Pancreas (tissue), 10 donors: ENCODE measurements at regions not wholly inside any gene's neighbourhood (a gene's known extent, or its start where the extent isn't known, plus 50 kb on each side); places are given as distances from the start of the nearest gene placed in this dataset.

Experiments used
- ATAC-seq, 4 donors: fragments of 200-7000 bp; cut with Tn5 transposase; one replicate each; pipeline versions ENCODE4 v1.8.0 to v1.9.1; 2020; ENCODE audit warnings: mild to moderate bottlenecking in 4 of 4, moderate library complexity in 4 of 4
- DNase-seq, 6 donors: peaks; one replicate each; pipeline ENCODE4 v3.0.0-alpha.2; 2020
- FAIRE-seq: peaks from 2 replicates; lab custom pipeline; 2012; peaks lifted over from hg19 to GRCh38; lab: Jason Lieb, UNC
- H3K27ac ChIP-seq, 4 donors: fragments of 200-600 bp; sonication (generic); 1 replicate in 3 of 4; 2 replicates in 1 of 4; pipeline versions ENCODE4 v1.5.0 to v1.8.0; 2020
- H3K27me3 ChIP-seq, 4 donors: fragments of 200-600 bp; one replicate each; pipeline ENCODE4 v1.8.0; 2021
- H3K36me3 ChIP-seq, 3 donors: fragments of 200-600 bp; sonication (generic) in 1 of 3; one replicate each; pipeline versions ENCODE4 v1.5.0 to v1.8.0; 2020 to 2021
- H3K4me1 ChIP-seq, 3 donors: fragments of 200-600 bp; one replicate each; pipeline ENCODE4 v1.8.0; 2021
- H3K4me3 ChIP-seq, 4 donors: fragments of 200-600 bp; sonication (generic) in 2 of 4; one replicate each; pipeline versions ENCODE4 v1.5.0 to v1.8.0; 2020 to 2021
- H3K9me3 ChIP-seq, 4 donors: fragments of 200-600 bp; one replicate each; pipeline ENCODE4 v1.8.0; 2021
- CTCF ChIP-seq, 4 donors: fragments of 200-600 bp; sonication (generic) in 3 of 4; IDR thresholded peaks; one replicate each; pipeline versions ENCODE4 v1.5.0 to v1.8.0; 2021; ENCODE audit warnings: antibody characterized with exemption in 4 of 4
- whole genome bisulfite sequencing, 2 donors: extraction: QIAGEN DNeasy Blood & Tissue Kit; methylation state at CpG; one replicate each; pipeline ENCODE4 v1.1.7; 2013; 5-methylcytosine and 5-hydroxymethylcytosine counted together
- intact Hi-C, 3 donors: fragments of 100-400 bp; cut with DNase I; formaldehyde crosslinking; loops; one replicate each; pipeline versions ENCODE4 v1.11.1 to v1.14.2; 2022
- donor health status: healthy with polysubstance abuse.
- donor health status: DM: no; HTN: no; CAD: no; lungs with moderate emphysema.
- donor health status: DM: no; HTN: no; CAD: no.
- donor health status: control.
- donor health status: control.
- donor health status: Bipolar disorder and iron deficiency.
- donor health status: DM: yes; HTN: yes; CAD: no.
- donor health status: DM: no; HTN: no; CAD: no.
- donor health status: DM: no; HTN: no; CAD: no.
- donor health status: DM: yes; HTN: yes; CAD: no.

GRCh38 chr10:80860719-80861118 is 323.0 kb downstream of the SH2D4B start:
- no peak for ATAC-seq
- no peak for FAIRE-seq
- intact Hi-C loops: no loop called here
- no peaks in the 10 kb centered on the region for H3K9me3 ChIP-seq
- no peak overlapping the region for H3K4me3 ChIP-seq
- H3K36me3 ChIP-seq: no peaks in the 10 kb centered on the region
- H3K4me1 ChIP-seq: no peaks in the 10 kb centered on the region
- DNase-seq: no peak
- H3K27ac ChIP-seq: no peak overlapping the region
- H3K27me3 ChIP-seq: peaks cover 0 to 4% (median 0%) of the 10 kb centered on the region in 4 donors
- 25 to 39% methylated on average over 1 of the region's 1 CpG for WGBS, 2 donors
- TF ChIP-seq CTCF (IDR thresholded peaks at IDR 0.05): no peak

GRCh38 chr10:80861882-80862281 is 324.2 kb downstream of the SH2D4B start:
- intact Hi-C loops: no loop called here
- Histone ChIP-seq H3K27me3 (peaks cover 0 to 4% (median 0%) of the 10 kb centered on the region in 4 donors), H3K9me3 (no peaks in the 10 kb centered on the region), H3K4me1 (no peaks in the 10 kb centered on the region), H3K36me3 (no peaks in the 10 kb centered on the region), H3K27ac (no peak overlapping the region), H3K4me3 (no peak overlapping the region)
- no peak for FAIRE-seq
- no peak for ATAC-seq
- no peak for TF ChIP-seq CTCF (IDR thresholded peaks at IDR 0.05)
- no peak for DNase-seq

GRCh38 chr10:80870282-80870681 is 332.6 kb downstream of the SH2D4B start:
- Histone ChIP-seq H3K27ac (no peak overlapping the region), H3K27me3 (peaks cover 0 to 3% (median 0%) of the 10 kb centered on the region in 4 donors), H3K4me1 (no peaks in the 10 kb centered on the region), H3K4me3 (no peak overlapping the region), H3K36me3 (no peaks in the 10 kb centered on the region), H3K9me3 (no peaks in the 10 kb centered on the region)
- ATAC-seq: no peak
- 50 to 73% methylated on average over 1 of the region's 1 CpG for WGBS, 2 donors
- intact Hi-C loops: no loop called here
- FAIRE-seq: no peak
- TF ChIP-seq CTCF (IDR thresholded peaks at IDR 0.05): no peak
- DNase-seq: no peak

- DNase-seq (no peak), FAIRE-seq (no peak), ATAC-seq (no peak)
- Histone ChIP-seq H3K4me1 (no peaks in the 10 kb centered on the region), H3K36me3 (no peaks in the 10 kb centered on the region), H3K27me3 (peaks cover 0 to 3% (median 0%) of the 10 kb centered on the region in 4 donors), H3K9me3 (no peaks in the 10 kb centered on the region), H3K27ac (no peak overlapping the region), H3K4me3 (no peak overlapping the region)
- intact Hi-C loops: no loop called here
- no peak for TF ChIP-seq CTCF (IDR thresholded peaks at IDR 0.05)
Observed at GRCh38 chr10:80871083-80871482, 333.4 kb downstream of the SH2D4B start.

- TF ChIP-seq CTCF (IDR thresholded peaks at IDR 0.05): no peak
- intact Hi-C loops: no loop called here
Observed at GRCh38 chr10:80878330-80878729, 340.6 kb downstream of the SH2D4B start.

More at GRCh38 chr10:80878330-80878729, 340.6 kb downstream of the SH2D4B start:
- Histone ChIP-seq H3K36me3 (no peaks in the 10 kb centered on the region), H3K9me3 (no peaks in the 10 kb centered on the region), H3K27ac (no peak overlapping the region), H3K4me3 (no peak overlapping the region), H3K27me3 (no peaks in the 10 kb centered on the region), H3K4me1 (no peaks in the 10 kb centered on the region)
- WGBS, 2 donors: 80 to 86% methylated on average over 1 of the region's 1 CpG
- no peak for FAIRE-seq
- DNase-seq: no peak
- no peak for ATAC-seq
